ENCODE measurements at regions not wholly inside any gene's neighbourhood (a gene's known extent, or its start where the extent isn't known, plus 50 kb on each side); places are given as distances from the start of the nearest gene placed in this dataset.
A peak's percentile ranks its signal among the peaks of the same experiment; 100 is the strongest.

- FAIRE-seq (no peak), DNase-seq (no peak)
- WGBS, 2 donors, result 65 to 77% methylated on average over 3 of the region's 3 CpGs
These were observed 127.3 kb downstream of the FGF9 start for GRCh38 chr13:21798181-21798580.

DNA sequence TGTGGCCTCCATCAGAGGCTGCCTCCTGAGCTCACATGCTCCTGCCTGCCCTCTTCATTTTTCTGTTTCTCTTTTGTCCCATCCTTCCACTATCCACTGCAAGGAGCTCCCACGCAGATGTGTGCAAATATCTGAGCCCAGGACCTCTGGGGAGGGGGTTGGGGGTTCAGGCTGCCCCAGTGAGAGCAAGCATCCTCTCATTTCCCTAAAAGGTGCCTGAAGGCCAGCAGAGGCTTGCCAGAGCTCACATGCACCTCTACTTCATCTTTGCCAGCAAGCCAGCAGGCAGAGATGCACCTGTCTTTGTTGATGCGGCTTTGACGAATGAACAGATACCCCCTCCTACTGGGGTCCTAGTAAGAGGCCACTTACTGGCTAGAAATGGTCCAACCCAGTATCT, 128.8 kb downstream of the FGF9 start:
- no peaks in the 10 kb centered on the region for H3K27me3 ChIP-seq
- no peaks in the 10 kb centered on the region for H3K9me3 ChIP-seq
- no peaks in the 10 kb centered on the region for H3K4me1 ChIP-seq
- no peak overlapping the region for H3K27ac ChIP-seq
- FAIRE-seq (no peak), DNase-seq (no peak), ATAC-seq (no peak)
- no peak overlapping the region for H3K4me3 ChIP-seq
- TF ChIP-seq, protein P1, sequence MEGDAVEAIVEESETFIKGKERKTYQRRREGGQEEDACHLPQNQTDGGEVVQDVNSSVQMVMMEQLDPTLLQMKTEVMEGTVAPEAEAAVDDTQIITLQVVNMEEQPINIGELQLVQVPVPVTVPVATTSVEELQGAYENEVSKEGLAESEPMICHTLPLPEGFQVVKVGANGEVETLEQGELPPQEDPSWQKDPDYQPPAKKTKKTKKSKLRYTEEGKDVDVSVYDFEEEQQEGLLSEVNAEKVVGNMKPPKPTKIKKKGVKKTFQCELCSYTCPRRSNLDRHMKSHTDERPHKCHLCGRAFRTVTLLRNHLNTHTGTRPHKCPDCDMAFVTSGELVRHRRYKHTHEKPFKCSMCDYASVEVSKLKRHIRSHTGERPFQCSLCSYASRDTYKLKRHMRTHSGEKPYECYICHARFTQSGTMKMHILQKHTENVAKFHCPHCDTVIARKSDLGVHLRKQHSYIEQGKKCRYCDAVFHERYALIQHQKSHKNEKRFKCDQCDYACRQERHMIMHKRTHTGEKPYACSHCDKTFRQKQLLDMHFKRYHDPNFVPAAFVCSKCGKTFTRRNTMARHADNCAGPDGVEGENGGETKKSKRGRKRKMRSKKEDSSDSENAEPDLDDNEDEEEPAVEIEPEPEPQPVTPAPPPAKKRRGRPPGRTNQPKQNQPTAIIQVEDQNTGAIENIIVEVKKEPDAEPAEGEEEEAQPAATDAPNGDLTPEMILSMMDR (IDR thresholded peaks at IDR 0.05), result no peak
- 70 to 84% methylated on average over 3 of the region's 3 CpGs for WGBS, 2 donors
- no peaks in the 10 kb centered on the region for H3K36me3 ChIP-seq
- intact Hi-C loops (cut with DNase I), result no loop called here

More at GRCh38 chr13:21798181-21798580, 127.3 kb downstream of the FGF9 start:
- no peaks in the 10 kb centered on the region for H3K4me1 ChIP-seq
- intact Hi-C loops (cut with DNase I), result no loop called here
- no peak for ATAC-seq
- H3K4me3 ChIP-seq, result no peak overlapping the region
- no peaks in the 10 kb centered on the region for H3K9me3 ChIP-seq
- no peaks in the 10 kb centered on the region for H3K36me3 ChIP-seq
- no peaks in the 10 kb centered on the region for H3K27me3 ChIP-seq
- H3K27ac ChIP-seq, result no peak overlapping the region
- TF ChIP-seq, protein P1 (IDR thresholded peaks at IDR 0.05), result no peak

- no peaks in the 10 kb centered on the region for H3K4me1 ChIP-seq
- intact Hi-C loops (cut with DNase I), result no loop called here
- no peak overlapping the region for H3K4me3 ChIP-seq
- H3K27me3 ChIP-seq, result no peaks in the 10 kb centered on the region
- no peak for DNase-seq
- TF ChIP-seq, protein P1 (IDR thresholded peaks at IDR 0.05), result no peak
- no peaks in the 10 kb centered on the region for H3K9me3 ChIP-seq
- 66 to 70% methylated on average over 7 of the region's 7 CpGs for WGBS, 2 donors
- FAIRE-seq, result no peak
- ATAC-seq, result no peak
- no peak overlapping the region for H3K27ac ChIP-seq
- H3K36me3 ChIP-seq, result no peaks in the 10 kb centered on the region
These were observed 130.2 kb downstream of the FGF9 start for GRCh38 chr13:21800837-21801616.

DNA sequence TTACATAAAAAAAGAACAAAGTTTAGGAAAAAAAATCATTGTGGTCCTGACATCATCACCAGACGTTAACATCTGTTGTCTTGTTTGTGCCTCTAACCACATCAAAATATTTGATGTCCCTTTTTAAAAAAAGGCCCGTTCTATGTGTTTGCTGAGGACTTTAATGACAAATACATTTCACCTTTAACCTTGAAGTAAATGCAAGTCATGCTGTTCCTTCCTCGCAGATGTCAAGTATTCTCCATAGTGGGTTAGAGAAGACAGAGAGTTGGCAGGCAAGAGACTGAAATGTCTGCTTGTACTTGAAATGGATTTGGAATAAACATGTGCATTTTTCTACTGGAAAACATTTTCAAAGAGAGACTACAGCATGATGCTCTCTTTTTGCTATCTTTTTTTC, 134.9 kb downstream of the FGF9 start:
- Histone ChIP-seq H3K27me3 (no peaks in the 10 kb centered on the region), H3K9me3 (no peaks in the 10 kb centered on the region), H3K27ac (no peak overlapping the region), H3K36me3 (no peaks in the 10 kb centered on the region), H3K4me1 (no peaks in the 10 kb centered on the region), H3K4me3 (no peak overlapping the region)
- TF ChIP-seq, protein P1 (IDR thresholded peaks at IDR 0.05), result no peak
- ATAC-seq (no peak), FAIRE-seq (no peak), DNase-seq (no peak)
- intact Hi-C loops (cut with DNase I), result no loop called here
- WGBS, 2 donors, result 32 to 47% methylated on average over 3 of the region's 3 CpGs

GRCh38 chr13:21812192-21812626, 141.3 kb downstream of the FGF9 start:
- Histone ChIP-seq H3K27ac (no peak overlapping the region), H3K4me3 (no peak overlapping the region), H3K27me3 (no peaks in the 10 kb centered on the region), H3K9me3 (no peaks in the 10 kb centered on the region), H3K36me3 (no peaks in the 10 kb centered on the region), H3K4me1 (no peaks in the 10 kb centered on the region)
- no peak for FAIRE-seq
- WGBS, 2 donors, result 36 to 53% methylated on average over 12 of the region's 12 CpGs
- TF ChIP-seq, protein P1 (IDR thresholded peaks at IDR 0.05), result no peak
- intact Hi-C loops (cut with DNase I), result no loop called here
- no peak for ATAC-seq
- peak in 3 of 6 donors; percentile 12 to 50 (median 12) for DNase-seq
